Panc1 (cell line): ENCODE measurements at regions not wholly inside any gene's neighbourhood (a gene's known extent, or its start where the extent isn't known, plus 50 kb on each side); places are given as distances from the start of the nearest gene placed in this dataset.

Experiments used
- ATAC-seq: fragments of 200-7000 bp; cut with Tn5 transposase; 2 replicates; pipeline ENCODE4 v1.9.1; 2020; ENCODE audit warnings: mild to moderate bottlenecking, moderate library complexity
- BruUV-seq: library from RNA; stranded (reverse); fragments of 400-500 nt; replicated peaks from 2 replicates; lab custom pipeline; 2021; lab: Mats Ljungman, UMichigan
- CTCF ChIA-PET: fragments of 300-600 bp; sonication (Branson Sonifier 250); formaldehyde crosslinking; loops from one replicate; lab custom pipeline; 2022; ENCODE audit warnings: antibody characterized with exemption; lab: Charles Lee
- POLR2A ChIA-PET: fragments of 300-600 bp; sonication (Branson Sonifier 250); formaldehyde crosslinking; loops from one replicate; lab custom pipeline; 2022; ENCODE audit warnings: antibody characterized with exemption; lab: Charles Lee
- DNase-seq: peaks from one replicate; pipeline ENCODE4 v3.0.0-alpha.2; 2010; ENCODE audit warnings: low read depth, low spot score
- H3K27ac ChIP-seq: 2 replicates; pipeline ENCODE4 v1.5.1; 2011; ENCODE audit warnings: mild to moderate bottlenecking, low read length, inconsistent platforms
- H3K27me3 ChIP-seq: fragments of 200-500 bp; sonication (Bioruptor generic); 2 replicates; pipeline ENCODE4 v1.6.0; 2014; ENCODE audit warnings: low read length, inconsistent platforms; ENCODE audit not compliant: control insufficient read depth, insufficient read depth
- H3K36me3 ChIP-seq: fragments of 200-500 bp; sonication (Bioruptor generic); 2 replicates; pipeline ENCODE4 v1.5.1; 2014; ENCODE audit warnings: inconsistent platforms, mild to moderate bottlenecking, low read length, moderate library complexity; ENCODE audit not compliant: control insufficient read depth, insufficient read depth
- H3K4me1 ChIP-seq: 2 replicates; pipeline ENCODE4 v1.5.1; 2011; ENCODE audit warnings: inconsistent platforms, mild to moderate bottlenecking, low read length, moderate library complexity; ENCODE audit not compliant: control insufficient read depth, insufficient read depth
- H3K4me3 ChIP-seq, 2 experiments: 2 replicates each; pipeline ENCODE4 v1.5.1; 2011 to 2012; ENCODE audit warnings: low read depth in 2 of 2, low read length in 2 of 2, mild to moderate bottlenecking in 2 of 2, inconsistent platforms in 1 of 2, moderate library complexity in 1 of 2
- H3K9me3 ChIP-seq: fragments of 200-500 bp; sonication (Bioruptor generic); 2 replicates; pipeline ENCODE4 v1.5.1; 2014; ENCODE audit warnings: low read depth, mild to moderate bottlenecking, inconsistent platforms, low read length, moderate library complexity; ENCODE audit not compliant: control insufficient read depth, insufficient read depth
- CTCF ChIP-seq: fragments of 450-650 bp; IDR thresholded peaks from 2 replicates; pipeline ENCODE4 v1.5.1; 2017; ENCODE audit warnings: mild to moderate bottlenecking
- POLR2AphosphoS5 ChIP-seq: IDR thresholded peaks from 2 replicates; pipeline ENCODE4 v1.6.1; 2012; ENCODE audit warnings: mild to moderate bottlenecking, low read depth, low read length, moderate library complexity
- REST ChIP-seq, 2 experiments: IDR thresholded peaks; 2 replicates each; pipeline ENCODE4 v1.6.1; 2011 to 2012; ENCODE audit warnings: low read depth in 2 of 2, control low read depth in 1 of 2, low read length in 1 of 2, mild to moderate bottlenecking in 1 of 2, moderate library complexity in 1 of 2; ENCODE audit not compliant: insufficient read depth in 1 of 2
- SIN3A ChIP-seq: IDR thresholded peaks from 2 replicates; pipeline ENCODE4 v1.6.1; 2012; ENCODE audit warnings: low read depth, mild to moderate bottlenecking, low read length, moderate library complexity, borderline replicate concordance; ENCODE audit not compliant: insufficient read depth
- TCF7L2 ChIP-seq: IDR thresholded peaks from 2 replicates; pipeline ENCODE4 v1.6.1; 2011; ENCODE audit warnings: mild to moderate bottlenecking, low read depth, low read length, inconsistent platforms
- in situ Hi-C: cut with HindIII; loops from 2 replicates; pipeline ENCODE4 v1.10.0; 2016; ENCODE audit warnings: low sequenced_read_pairs, low pct_unique_long_range_greater_than_20kb
- intact Hi-C: fragments of 100-400 bp; cut with micrococcal nuclease; formaldehyde crosslinking; loops from one replicate; pipeline ENCODE4 v1.10.0; 2022; ENCODE audit not compliant: unreplicated experiment

GRCh38 chr14:71398450-71398849, 491.2 kb downstream of the PCNX1 start:
- H3K4me3 ChIP-seq = no peak overlapping the region

GRCh38 chr14:71399057-71399487, 491.8 kb downstream of the PCNX1 start:
- intact Hi-C loops = no loop called here
- Histone ChIP-seq H3K27ac (no peak overlapping the region), H3K9me3 (no peaks in the 10 kb centered on the region), H3K36me3 (no peaks in the 10 kb centered on the region), H3K4me3 (no peak overlapping the region), H3K4me1 (no peaks in the 10 kb centered on the region), H3K27me3 (no peaks in the 10 kb centered on the region)
- ChIA-PET CTCF (no interaction called here), POLR2A (interaction anchor here (0.6 kb wide), 1 partner anchor 43 kb away, joined by 12 read pairs; no protein-coding TSS in a partner anchor)
- no TSS peak for BruUV-seq
- DNase-seq (no peak), ATAC-seq (no peak)
- in situ Hi-C loops = no loop called here
- TF ChIP-seq POLR2AphosphoS5 (no peak), CTCF (no peak), REST (IDR thresholded peaks at IDR 0.05; ENCODE audit: insufficient read depth in 1 of 2, low read depth in 2 of 2, low read length in 1 of 2) (no peak), SIN3A (no peak), TCF7L2 (no peak)

More at GRCh38 chr14:71398450-71398849, 491.2 kb downstream of the PCNX1 start:
- ChIA-PET CTCF (no interaction called here), POLR2A (no interaction called here)
- DNase-seq = no peak
- no peaks in the 10 kb centered on the region for H3K9me3 ChIP-seq
- no peak overlapping the region for H3K27ac ChIP-seq
- H3K36me3 ChIP-seq = no peaks in the 10 kb centered on the region
- no peak for ATAC-seq
- in situ Hi-C loops = no loop called here
- intact Hi-C loops = no loop called here
- TF ChIP-seq TCF7L2 = no peak
- no peak for TF ChIP-seq SIN3A
- no peak for TF ChIP-seq POLR2AphosphoS5
- no peak for TF ChIP-seq REST (IDR thresholded peaks at IDR 0.05; ENCODE audit: insufficient read depth in 1 of 2, low read depth in 2 of 2, low read length in 1 of 2)
- no peak for TF ChIP-seq CTCF
- H3K4me1 ChIP-seq = no peaks in the 10 kb centered on the region
- no peaks in the 10 kb centered on the region for H3K27me3 ChIP-seq
- BruUV-seq = no TSS peak
